Panc1 (cell line): ENCODE measurements at regions not wholly inside any gene's neighbourhood (a gene's known extent, or its start where the extent isn't known, plus 50 kb on each side); places are given as distances from the start of the nearest gene placed in this dataset.

Source experiments
- ATAC-seq: fragments of 200-7000 bp; cut with Tn5 transposase; 2 replicates; pipeline ENCODE4 v1.9.1; 2020; ENCODE audit warnings: mild to moderate bottlenecking, moderate library complexity
- BruUV-seq: library from RNA; stranded (reverse); fragments of 400-500 nt; replicated peaks from 2 replicates; lab custom pipeline; 2021; lab: Mats Ljungman, UMichigan
- CTCF ChIA-PET: fragments of 300-600 bp; sonication (Branson Sonifier 250); formaldehyde crosslinking; loops from one replicate; lab custom pipeline; 2022; ENCODE audit warnings: antibody characterized with exemption; lab: Charles Lee
- POLR2A ChIA-PET: fragments of 300-600 bp; sonication (Branson Sonifier 250); formaldehyde crosslinking; loops from one replicate; lab custom pipeline; 2022; ENCODE audit warnings: antibody characterized with exemption; lab: Charles Lee
- DNase-seq: peaks from one replicate; pipeline ENCODE4 v3.0.0-alpha.2; 2010; ENCODE audit warnings: low read depth, low spot score
- H3K27ac ChIP-seq: 2 replicates; pipeline ENCODE4 v1.5.1; 2011; ENCODE audit warnings: mild to moderate bottlenecking, low read length, inconsistent platforms
- H3K27me3 ChIP-seq: fragments of 200-500 bp; sonication (Bioruptor generic); 2 replicates; pipeline ENCODE4 v1.6.0; 2014; ENCODE audit warnings: low read length, inconsistent platforms; ENCODE audit not compliant: control insufficient read depth, insufficient read depth
- H3K36me3 ChIP-seq: fragments of 200-500 bp; sonication (Bioruptor generic); 2 replicates; pipeline ENCODE4 v1.5.1; 2014; ENCODE audit warnings: inconsistent platforms, mild to moderate bottlenecking, low read length, moderate library complexity; ENCODE audit not compliant: control insufficient read depth, insufficient read depth
- H3K4me1 ChIP-seq: 2 replicates; pipeline ENCODE4 v1.5.1; 2011; ENCODE audit warnings: inconsistent platforms, mild to moderate bottlenecking, low read length, moderate library complexity; ENCODE audit not compliant: control insufficient read depth, insufficient read depth
- H3K4me3 ChIP-seq, 2 experiments: 2 replicates each; pipeline ENCODE4 v1.5.1; 2011 to 2012; ENCODE audit warnings: low read depth in 2 of 2, low read length in 2 of 2, mild to moderate bottlenecking in 2 of 2, inconsistent platforms in 1 of 2, moderate library complexity in 1 of 2
- H3K9me3 ChIP-seq: fragments of 200-500 bp; sonication (Bioruptor generic); 2 replicates; pipeline ENCODE4 v1.5.1; 2014; ENCODE audit warnings: low read depth, mild to moderate bottlenecking, inconsistent platforms, low read length, moderate library complexity; ENCODE audit not compliant: control insufficient read depth, insufficient read depth
- POLR2AphosphoS5 ChIP-seq: IDR thresholded peaks from 2 replicates; pipeline ENCODE4 v1.6.1; 2012; ENCODE audit warnings: mild to moderate bottlenecking, low read depth, low read length, moderate library complexity
- SIN3A ChIP-seq: IDR thresholded peaks from 2 replicates; pipeline ENCODE4 v1.6.1; 2012; ENCODE audit warnings: low read depth, mild to moderate bottlenecking, low read length, moderate library complexity, borderline replicate concordance; ENCODE audit not compliant: insufficient read depth
- TCF7L2 ChIP-seq: IDR thresholded peaks from 2 replicates; pipeline ENCODE4 v1.6.1; 2011; ENCODE audit warnings: mild to moderate bottlenecking, low read depth, low read length, inconsistent platforms
- in situ Hi-C: cut with HindIII; loops from 2 replicates; pipeline ENCODE4 v1.10.0; 2016; ENCODE audit warnings: low sequenced_read_pairs, low pct_unique_long_range_greater_than_20kb
- intact Hi-C: fragments of 100-400 bp; cut with micrococcal nuclease; formaldehyde crosslinking; loops from one replicate; pipeline ENCODE4 v1.10.0; 2022; ENCODE audit not compliant: unreplicated experiment
- TF ChIP-seq, protein P1 (sequence below), 2 experiments: IDR thresholded peaks; 2 replicates each; pipeline ENCODE4 v1.6.1; 2011 to 2012; ENCODE audit warnings: low read depth in 2 of 2, control low read depth in 1 of 2, low read length in 1 of 2, mild to moderate bottlenecking in 1 of 2, moderate library complexity in 1 of 2; ENCODE audit not compliant: insufficient read depth in 1 of 2
- TF ChIP-seq, protein P2 (sequence below): fragments of 450-650 bp; IDR thresholded peaks from 2 replicates; pipeline ENCODE4 v1.5.1; 2017; ENCODE audit warnings: mild to moderate bottlenecking

DNA sequence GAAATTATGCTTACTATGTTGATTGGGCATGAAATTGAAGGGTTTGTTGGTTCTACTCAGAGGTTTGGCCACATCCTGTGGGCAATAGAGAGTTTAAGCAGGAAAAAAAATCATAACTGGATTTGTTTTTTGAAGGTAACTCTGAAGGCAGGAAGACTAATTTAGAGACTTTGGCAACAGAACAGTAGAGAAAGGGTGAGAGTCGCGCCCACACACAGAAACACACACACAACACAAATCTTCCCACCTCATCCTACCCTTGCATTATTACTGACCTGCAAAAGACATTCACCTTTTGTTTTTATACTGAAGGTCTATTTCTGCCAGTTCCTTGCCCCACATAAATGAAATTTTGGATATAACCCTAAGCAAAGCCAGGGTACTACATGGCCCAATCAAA is 270.6 kb downstream of the TBL1XR1 start:
- ATAC-seq: no peak
- Histone ChIP-seq H3K4me3 (no peak overlapping the region), H3K4me1 (no peaks in the 10 kb centered on the region), H3K9me3 (no peaks in the 10 kb centered on the region), H3K27ac (no peak overlapping the region), H3K27me3 (0 out of 2 replicates have a peak, but pooled peaks cover 2% of the 10 kb centered on the region), H3K36me3 (no peaks in the 10 kb centered on the region)
- in situ Hi-C loops: no loop called here
- ChIA-PET POLR2A (no interaction called here), CTCF (no interaction called here)
- DNase-seq: no peak
- BruUV-seq: no TSS peak
- TF ChIP-seq POLR2AphosphoS5: no peak
- intact Hi-C loops: no loop called here

DNA sequence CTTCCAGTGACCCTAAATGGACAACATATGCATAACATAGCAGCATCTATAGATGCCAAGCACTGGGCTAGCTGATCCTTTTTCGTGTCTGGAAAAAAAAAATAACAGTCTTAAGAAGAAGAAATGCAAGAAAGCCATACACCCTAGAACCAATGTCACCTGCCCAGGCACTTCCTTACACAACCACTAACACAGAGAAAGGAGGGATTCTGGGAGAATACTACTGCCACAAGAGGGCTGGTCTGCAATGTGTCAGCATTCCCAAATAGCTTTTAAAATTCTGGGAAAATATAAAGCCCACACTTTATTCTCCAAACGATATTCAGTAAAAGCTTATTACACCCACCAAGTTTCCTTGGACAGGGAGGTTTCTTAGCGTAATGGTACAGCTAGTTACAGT is 271.2 kb downstream of the TBL1XR1 start:
- DNase-seq (no peak), ATAC-seq (no peak)
- POLR2A ChIA-PET: no interaction called here
- H3K4me1 ChIP-seq: no peaks in the 10 kb centered on the region
- TF ChIP-seq TCF7L2 (no peak), SIN3A (no peak), POLR2AphosphoS5 (no peak)
- TF ChIP-seq, protein P1, sequence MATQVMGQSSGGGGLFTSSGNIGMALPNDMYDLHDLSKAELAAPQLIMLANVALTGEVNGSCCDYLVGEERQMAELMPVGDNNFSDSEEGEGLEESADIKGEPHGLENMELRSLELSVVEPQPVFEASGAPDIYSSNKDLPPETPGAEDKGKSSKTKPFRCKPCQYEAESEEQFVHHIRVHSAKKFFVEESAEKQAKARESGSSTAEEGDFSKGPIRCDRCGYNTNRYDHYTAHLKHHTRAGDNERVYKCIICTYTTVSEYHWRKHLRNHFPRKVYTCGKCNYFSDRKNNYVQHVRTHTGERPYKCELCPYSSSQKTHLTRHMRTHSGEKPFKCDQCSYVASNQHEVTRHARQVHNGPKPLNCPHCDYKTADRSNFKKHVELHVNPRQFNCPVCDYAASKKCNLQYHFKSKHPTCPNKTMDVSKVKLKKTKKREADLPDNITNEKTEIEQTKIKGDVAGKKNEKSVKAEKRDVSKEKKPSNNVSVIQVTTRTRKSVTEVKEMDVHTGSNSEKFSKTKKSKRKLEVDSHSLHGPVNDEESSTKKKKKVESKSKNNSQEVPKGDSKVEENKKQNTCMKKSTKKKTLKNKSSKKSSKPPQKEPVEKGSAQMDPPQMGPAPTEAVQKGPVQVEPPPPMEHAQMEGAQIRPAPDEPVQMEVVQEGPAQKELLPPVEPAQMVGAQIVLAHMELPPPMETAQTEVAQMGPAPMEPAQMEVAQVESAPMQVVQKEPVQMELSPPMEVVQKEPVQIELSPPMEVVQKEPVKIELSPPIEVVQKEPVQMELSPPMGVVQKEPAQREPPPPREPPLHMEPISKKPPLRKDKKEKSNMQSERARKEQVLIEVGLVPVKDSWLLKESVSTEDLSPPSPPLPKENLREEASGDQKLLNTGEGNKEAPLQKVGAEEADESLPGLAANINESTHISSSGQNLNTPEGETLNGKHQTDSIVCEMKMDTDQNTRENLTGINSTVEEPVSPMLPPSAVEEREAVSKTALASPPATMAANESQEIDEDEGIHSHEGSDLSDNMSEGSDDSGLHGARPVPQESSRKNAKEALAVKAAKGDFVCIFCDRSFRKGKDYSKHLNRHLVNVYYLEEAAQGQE (IDR thresholded peaks at IDR 0.05; ENCODE audit: insufficient read depth in 1 of 2, low read depth in 2 of 2, low read length in 1 of 2): no peak
- TF ChIP-seq, protein P2, sequence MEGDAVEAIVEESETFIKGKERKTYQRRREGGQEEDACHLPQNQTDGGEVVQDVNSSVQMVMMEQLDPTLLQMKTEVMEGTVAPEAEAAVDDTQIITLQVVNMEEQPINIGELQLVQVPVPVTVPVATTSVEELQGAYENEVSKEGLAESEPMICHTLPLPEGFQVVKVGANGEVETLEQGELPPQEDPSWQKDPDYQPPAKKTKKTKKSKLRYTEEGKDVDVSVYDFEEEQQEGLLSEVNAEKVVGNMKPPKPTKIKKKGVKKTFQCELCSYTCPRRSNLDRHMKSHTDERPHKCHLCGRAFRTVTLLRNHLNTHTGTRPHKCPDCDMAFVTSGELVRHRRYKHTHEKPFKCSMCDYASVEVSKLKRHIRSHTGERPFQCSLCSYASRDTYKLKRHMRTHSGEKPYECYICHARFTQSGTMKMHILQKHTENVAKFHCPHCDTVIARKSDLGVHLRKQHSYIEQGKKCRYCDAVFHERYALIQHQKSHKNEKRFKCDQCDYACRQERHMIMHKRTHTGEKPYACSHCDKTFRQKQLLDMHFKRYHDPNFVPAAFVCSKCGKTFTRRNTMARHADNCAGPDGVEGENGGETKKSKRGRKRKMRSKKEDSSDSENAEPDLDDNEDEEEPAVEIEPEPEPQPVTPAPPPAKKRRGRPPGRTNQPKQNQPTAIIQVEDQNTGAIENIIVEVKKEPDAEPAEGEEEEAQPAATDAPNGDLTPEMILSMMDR: no peak
- 0 out of 2 replicates have a peak, but pooled peaks cover 2% of the 10 kb centered on the region for H3K27me3 ChIP-seq
- no TSS peak for BruUV-seq
- in situ Hi-C loops: no loop called here
- no peaks in the 10 kb centered on the region for H3K9me3 ChIP-seq
- no peak overlapping the region for H3K4me3 ChIP-seq
- CTCF ChIA-PET: interaction anchor here (0.6 kb wide), 1 partner anchor 639 kb away, joined by 3 read pairs; no protein-coding TSS in a partner anchor
- H3K36me3 ChIP-seq: no peaks in the 10 kb centered on the region
- intact Hi-C loops: no loop called here
- H3K27ac ChIP-seq: no peak overlapping the region

DNA sequence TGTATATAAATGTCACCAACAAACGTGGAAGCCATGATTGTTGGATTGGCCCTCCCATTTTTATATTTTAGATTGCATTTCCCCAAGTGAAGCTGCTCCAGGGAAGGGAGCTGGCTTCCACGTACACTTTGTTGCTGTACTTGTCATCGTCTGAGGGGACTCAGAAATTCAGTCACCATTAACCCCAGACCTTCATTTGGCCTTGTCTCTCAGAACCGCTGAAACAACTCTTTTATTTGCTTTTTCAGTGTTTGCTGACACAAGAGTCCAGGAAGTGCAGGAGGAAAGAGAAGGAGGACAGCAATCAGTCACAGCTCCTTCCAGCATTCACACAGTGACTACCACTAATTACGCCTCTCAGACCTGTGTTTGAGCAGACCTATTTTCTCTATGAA is 276.5 kb downstream of the TBL1XR1 start:
- H3K36me3 ChIP-seq: no peaks in the 10 kb centered on the region
- intact Hi-C loops: no loop called here
- TF ChIP-seq POLR2AphosphoS5 (no peak), SIN3A (no peak), TCF7L2 (no peak)
- TF ChIP-seq, protein P2: no peak
- TF ChIP-seq, protein P1 (IDR thresholded peaks at IDR 0.05; ENCODE audit: insufficient read depth in 1 of 2, low read depth in 2 of 2, low read length in 1 of 2): no peak
- no peak overlapping the region for H3K27ac ChIP-seq
- in situ Hi-C loops: no loop called here
- CTCF ChIA-PET: no interaction called here
- no peaks in the 10 kb centered on the region for H3K4me1 ChIP-seq
- no peaks in the 10 kb centered on the region for H3K27me3 ChIP-seq
- ATAC-seq (no peak), DNase-seq (no peak)
- H3K9me3 ChIP-seq: no peaks in the 10 kb centered on the region
- no peak overlapping the region for H3K4me3 ChIP-seq
- POLR2A ChIA-PET: interaction anchor here (0.5 kb wide), 1 partner anchor 95 kb away, joined by 5 read pairs; no protein-coding TSS in a partner anchor
- no TSS peak for BruUV-seq
